ENCODE measurements at regions not wholly inside any gene's neighbourhood (a gene's known extent, or its start where the extent isn't known, plus 50 kb on each side); places are given as distances from the start of the nearest gene placed in this dataset.

- TF ChIP-seq CTCF (IDR thresholded peaks at IDR 0.05) (no peak), ZFX (IDR thresholded peaks at IDR 0.05; ENCODE audit: borderline replicate concordance) (no peak)
Measured at GRCh38 chr7:118737935-118738334, 513.4 kb downstream of the ANKRD7 start.

Data from 22Rv1 (cell line).